HCT116 (cell line): ENCODE measurements at regions not wholly inside any gene's neighbourhood (a gene's known extent, or its start where the extent isn't known, plus 50 kb on each side); places are given as distances from the start of the nearest gene placed in this dataset.

Source experiments
- ATAC-seq: fragments of 200-7000 bp; cut with Tn5 transposase; 2 replicates; pipeline ENCODE4 v1.9.1; 2020; ENCODE audit warnings: mild to moderate bottlenecking, moderate library complexity
- BruUV-seq: library from RNA; stranded (reverse); fragments of 400-500 nt; replicated peaks from 2 replicates; lab custom pipeline; 2021; lab: Mats Ljungman, UMichigan
- CTCF ChIA-PET: fragments of 300-600 bp; sonication (Branson Sonifier 250); formaldehyde crosslinking; loops from one replicate; lab custom pipeline; 2021; ENCODE audit warnings: antibody characterized with exemption; lab: Charles Lee
- POLR2A ChIA-PET: fragments of 300-600, 350-600 bp; sonication (Branson Sonifier 250); formaldehyde crosslinking; loops from one replicate; lab custom pipeline; 2021; ENCODE audit warnings: antibody characterized with exemption; lab: Charles Lee
- RAD21 ChIA-PET, 2 experiments: fragments of 300-600 bp; sonication (Branson Sonifier 250); formaldehyde crosslinking; loops; one replicate each; lab custom pipeline; 2023; ENCODE audit warnings: low total read pairs in 2 of 2; ENCODE audit not compliant: uncharacterized antibody in 2 of 2, unreplicated experiment in 2 of 2, low non-redundant PET in 1 of 2; lab: Charles Lee
- DNase-seq: peaks from one replicate; pipeline ENCODE4 v3.0.0-alpha.2; 2010; ENCODE audit warnings: low read depth, low spot score
- H2AFZ ChIP-seq: fragments of 200-600 bp; shearing (Covaris generic), sonication (generic); 2 replicates; pipeline ENCODE4 v1.6.1; 2017; ENCODE audit warnings: low read depth, mixed run types, mixed read lengths, antibody characterized with exemption, low read length; ENCODE audit not compliant: poor library complexity, severe bottlenecking
- H3K27ac ChIP-seq: 2 replicates; pipeline ENCODE4 v1.5.1; 2012; ENCODE audit warnings: low read depth, low read length
- H3K27me3 ChIP-seq: fragments of 200-600 bp; sonication (generic); 2 replicates; pipeline ENCODE4 v1.6.1; 2016; ENCODE audit warnings: mixed run types, low read length, mixed read lengths; ENCODE audit not compliant: insufficient read depth
- H3K36me3 ChIP-seq, 2 experiments: fragments of 200-500 bp in 1 of 2; fragments of 200-600 bp in 1 of 2; sonication (Bioruptor generic) in 1 of 2; sonication (generic) in 1 of 2; 2 replicates each; pipeline versions ENCODE4 v1.5.1 to v1.6.1; 2014 to 2016; ENCODE audit warnings: low read length in 2 of 2, inconsistent platforms in 1 of 2, mixed read lengths in 1 of 2, mixed run types in 1 of 2; ENCODE audit not compliant: insufficient read depth in 2 of 2, control insufficient read depth in 1 of 2
- H3K4me1 ChIP-seq, 2 experiments: fragments of 200-600 bp in 1 of 2; sonication (generic) in 1 of 2; 2 replicates each; pipeline versions ENCODE4 v1.5.1 to v1.6.1; 2012 to 2017; ENCODE audit warnings: low read length in 2 of 2, inconsistent platforms in 1 of 2, mild to moderate bottlenecking in 1 of 2, mixed read lengths in 1 of 2, mixed run types in 1 of 2, moderate library complexity in 1 of 2; ENCODE audit not compliant: insufficient read depth in 2 of 2, control insufficient read depth in 1 of 2
- H3K4me2 ChIP-seq: fragments of 200-600 bp; sonication (generic); 2 replicates; pipeline ENCODE4 v1.6.1; 2017; ENCODE audit warnings: mixed run types, low read length, mixed read lengths
- H3K4me3 ChIP-seq, 2 experiments: fragments of 200-600 bp in 1 of 2; sonication (generic) in 1 of 2; replicated peaks in 1 of 2; 2 replicates each; pipeline ENCODE4 v1.5.1; 2011 to 2016; ENCODE audit warnings: low read length in 2 of 2, control low read depth in 1 of 2, low read depth in 1 of 2, mild to moderate bottlenecking in 1 of 2, mixed read lengths in 1 of 2, mixed run types in 1 of 2
- H3K79me2 ChIP-seq: fragments of 200-600 bp; sonication (generic); 2 replicates; pipeline ENCODE4 v1.6.1; 2017; ENCODE audit warnings: mild to moderate bottlenecking, mixed run types, low read length, moderate library complexity, mixed read lengths; ENCODE audit not compliant: insufficient read depth
- H3K9ac ChIP-seq: fragments of 200-600 bp; sonication (generic); 2 replicates; pipeline ENCODE4 v1.6.1; 2016; ENCODE audit warnings: low read length, mixed read lengths
- H3K9me2 ChIP-seq: fragments of 200-600 bp; sonication (generic), shearing (Covaris generic); 2 replicates; pipeline ENCODE4 v1.6.1; 2017; ENCODE audit warnings: mixed run types, mild to moderate bottlenecking, moderate library complexity; ENCODE audit not compliant: insufficient read depth
- H3K9me3 ChIP-seq, 2 experiments: fragments of 200-500 bp in 1 of 2; fragments of 200-600 bp in 1 of 2; sonication (Bioruptor generic) in 1 of 2; sonication (generic) in 1 of 2; 2 replicates each; pipeline ENCODE4 v1.6.1; 2014 to 2017; ENCODE audit warnings: low read length in 2 of 2, mixed read lengths in 2 of 2, inconsistent platforms in 1 of 2, low read depth in 1 of 2, mild to moderate bottlenecking in 1 of 2, mixed run types in 1 of 2, moderate library complexity in 1 of 2; ENCODE audit not compliant: control insufficient read depth in 1 of 2, insufficient read depth in 1 of 2
- H4K20me1 ChIP-seq: fragments of 200-600 bp; sonication (generic), shearing (Covaris generic); 2 replicates; pipeline ENCODE4 v1.6.1; 2017; ENCODE audit warnings: mixed run types, mild to moderate bottlenecking, moderate library complexity; ENCODE audit not compliant: insufficient read depth
- CEBPB ChIP-seq: IDR thresholded peaks from 2 replicates; pipeline ENCODE4 v1.6.1; 2012; ENCODE audit warnings: low read depth
- EZH2 ChIP-seq: fragments of 200-600 bp; sonication (generic); IDR thresholded peaks from 2 replicates; pipeline ENCODE4 v1.6.1; 2017; ENCODE audit warnings: antibody characterized with exemption, mixed run types
- JUND ChIP-seq: IDR thresholded peaks from 2 replicates; pipeline ENCODE4 v1.6.1; 2012
- POLR2AphosphoS5 ChIP-seq: IDR thresholded peaks from 2 replicates; pipeline ENCODE4 v1.6.1; 2011; ENCODE audit warnings: mild to moderate bottlenecking, low read depth, low read length, moderate library complexity
- RAD21 ChIP-seq: IDR thresholded peaks from 2 replicates; pipeline ENCODE4 v1.6.1; 2012; ENCODE audit warnings: low read depth, mild to moderate bottlenecking
- SIN3A ChIP-seq: IDR thresholded peaks from 2 replicates; pipeline ENCODE4 v1.6.1; 2012; ENCODE audit warnings: low read depth
- SP1 ChIP-seq: IDR thresholded peaks from 2 replicates; pipeline ENCODE4 v1.6.1; 2012; ENCODE audit warnings: low read depth
- SRF ChIP-seq: IDR thresholded peaks from 2 replicates; pipeline ENCODE4 v1.6.1; 2012; ENCODE audit warnings: low read depth
- TCF7L2 ChIP-seq: IDR thresholded peaks from 2 replicates; pipeline ENCODE4 v1.7.0; 2011; ENCODE audit warnings: borderline replicate concordance, inconsistent platforms; ENCODE audit not compliant: insufficient read depth, insufficient read length; ENCODE audit errors: extremely low read depth
- ZFX ChIP-seq: fragments of 450-650 bp; IDR thresholded peaks from 2 replicates; pipeline ENCODE4 v1.6.1; 2017
- intact Hi-C: fragments of 100-400 bp; cut with micrococcal nuclease; formaldehyde crosslinking; loops from 2 replicates; pipeline ENCODE4 v1.10.0; 2022
- TF ChIP-seq, protein P1 (sequence below): IDR thresholded peaks from 2 replicates; pipeline ENCODE4 v1.6.1; 2012
- TF ChIP-seq, protein P2 (sequence below): IDR thresholded peaks from 2 replicates; pipeline ENCODE4 v1.6.1; 2012; ENCODE audit warnings: low read depth
- TF ChIP-seq, protein P3 (sequence below): IDR thresholded peaks from 2 replicates; pipeline ENCODE4 v1.6.1; 2012

DNA sequence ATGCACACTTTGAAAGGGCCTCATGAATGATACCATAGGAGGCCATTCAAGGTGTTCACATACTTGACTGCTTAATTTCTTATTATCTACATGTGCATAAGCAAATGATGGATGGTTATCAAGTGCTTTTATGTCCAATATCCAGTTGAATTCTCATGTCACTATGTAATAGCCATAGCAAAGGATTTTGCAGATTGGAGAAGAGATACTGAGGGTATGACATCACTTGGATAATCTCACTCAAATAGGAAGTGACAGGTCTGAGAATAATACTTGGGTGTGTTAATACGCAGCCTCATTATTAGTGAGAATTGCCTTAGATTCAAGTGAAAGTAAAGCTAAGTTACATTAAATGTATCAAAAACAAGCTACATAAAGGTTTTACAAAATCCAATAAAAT, 1208.6 kb downstream of the CDH11 start:
- no peak overlapping the region for H2AFZ ChIP-seq
- ChIA-PET POLR2A (no interaction called here), CTCF (no interaction called here), RAD21 (no interaction called here)
- H3K27ac ChIP-seq: no peak overlapping the region
- no peaks in the 10 kb centered on the region for H3K79me2 ChIP-seq
- no peak overlapping the region for H3K9ac ChIP-seq
- H3K4me3 ChIP-seq: no peak overlapping the region
- intact Hi-C loops: no loop called here
- no peaks in the 10 kb centered on the region for H3K27me3 ChIP-seq
- H3K4me1 ChIP-seq: no peaks in the 10 kb centered on the region
- TF ChIP-seq TCF7L2 (no peak), SP1 (no peak)
- H3K4me2 ChIP-seq: no peak overlapping the region
- ATAC-seq (no peak), DNase-seq (no peak)
- H4K20me1 ChIP-seq: no peaks in the 10 kb centered on the region
- H3K36me3 ChIP-seq: no peaks in the 10 kb centered on the region
- no TSS peak for BruUV-seq
- no peaks in the 10 kb centered on the region for H3K9me2 ChIP-seq
- peaks cover 0 to 8% of the 10 kb centered on the region in 2 experiments; a peak in 2 of 4 replicates for H3K9me3 ChIP-seq

DNA sequence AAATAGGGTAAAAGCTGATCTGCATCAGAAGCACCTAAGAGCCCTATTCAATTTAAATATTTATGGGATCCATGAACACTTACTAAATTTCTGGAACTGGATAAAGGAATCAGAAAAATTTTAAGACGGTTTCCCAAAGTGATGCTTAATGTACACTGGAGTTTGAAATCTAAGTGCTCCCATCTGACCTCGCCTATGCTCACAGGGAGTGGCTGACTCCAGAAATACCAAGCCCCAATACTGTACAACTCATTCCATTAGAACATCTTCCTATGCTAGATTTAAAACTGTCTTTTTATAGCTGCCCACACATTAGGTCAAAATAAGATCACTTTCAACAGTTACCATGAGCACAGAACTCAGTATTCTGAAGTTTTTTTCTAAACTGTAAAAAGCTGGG, 1214.6 kb downstream of the CDH11 start:
- no peaks in the 10 kb centered on the region for H3K36me3 ChIP-seq
- no peak overlapping the region for H3K4me3 ChIP-seq
- no peaks in the 10 kb centered on the region for H3K4me1 ChIP-seq
- peaks cover 10 to 27% of the 10 kb centered on the region in 2 experiments; a peak in 2 of 4 replicates for H3K9me3 ChIP-seq
- ChIA-PET CTCF (no interaction called here), RAD21 (no interaction called here), POLR2A (no interaction called here)
- H3K9ac ChIP-seq: no peak overlapping the region
- no peaks in the 10 kb centered on the region for H3K27me3 ChIP-seq
- TF ChIP-seq SIN3A (no peak), EZH2 (no peak), POLR2AphosphoS5 (no peak), SP1 (no peak), JUND (no peak), SRF (no peak), CEBPB (no peak), ZFX (no peak), RAD21 (no peak)
- TF ChIP-seq, protein P1, sequence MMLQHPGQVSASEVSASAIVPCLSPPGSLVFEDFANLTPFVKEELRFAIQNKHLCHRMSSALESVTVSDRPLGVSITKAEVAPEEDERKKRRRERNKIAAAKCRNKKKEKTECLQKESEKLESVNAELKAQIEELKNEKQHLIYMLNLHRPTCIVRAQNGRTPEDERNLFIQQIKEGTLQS: no peak
- TF ChIP-seq, protein P2, sequence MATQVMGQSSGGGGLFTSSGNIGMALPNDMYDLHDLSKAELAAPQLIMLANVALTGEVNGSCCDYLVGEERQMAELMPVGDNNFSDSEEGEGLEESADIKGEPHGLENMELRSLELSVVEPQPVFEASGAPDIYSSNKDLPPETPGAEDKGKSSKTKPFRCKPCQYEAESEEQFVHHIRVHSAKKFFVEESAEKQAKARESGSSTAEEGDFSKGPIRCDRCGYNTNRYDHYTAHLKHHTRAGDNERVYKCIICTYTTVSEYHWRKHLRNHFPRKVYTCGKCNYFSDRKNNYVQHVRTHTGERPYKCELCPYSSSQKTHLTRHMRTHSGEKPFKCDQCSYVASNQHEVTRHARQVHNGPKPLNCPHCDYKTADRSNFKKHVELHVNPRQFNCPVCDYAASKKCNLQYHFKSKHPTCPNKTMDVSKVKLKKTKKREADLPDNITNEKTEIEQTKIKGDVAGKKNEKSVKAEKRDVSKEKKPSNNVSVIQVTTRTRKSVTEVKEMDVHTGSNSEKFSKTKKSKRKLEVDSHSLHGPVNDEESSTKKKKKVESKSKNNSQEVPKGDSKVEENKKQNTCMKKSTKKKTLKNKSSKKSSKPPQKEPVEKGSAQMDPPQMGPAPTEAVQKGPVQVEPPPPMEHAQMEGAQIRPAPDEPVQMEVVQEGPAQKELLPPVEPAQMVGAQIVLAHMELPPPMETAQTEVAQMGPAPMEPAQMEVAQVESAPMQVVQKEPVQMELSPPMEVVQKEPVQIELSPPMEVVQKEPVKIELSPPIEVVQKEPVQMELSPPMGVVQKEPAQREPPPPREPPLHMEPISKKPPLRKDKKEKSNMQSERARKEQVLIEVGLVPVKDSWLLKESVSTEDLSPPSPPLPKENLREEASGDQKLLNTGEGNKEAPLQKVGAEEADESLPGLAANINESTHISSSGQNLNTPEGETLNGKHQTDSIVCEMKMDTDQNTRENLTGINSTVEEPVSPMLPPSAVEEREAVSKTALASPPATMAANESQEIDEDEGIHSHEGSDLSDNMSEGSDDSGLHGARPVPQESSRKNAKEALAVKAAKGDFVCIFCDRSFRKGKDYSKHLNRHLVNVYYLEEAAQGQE: no peak
- TF ChIP-seq, protein P3, sequence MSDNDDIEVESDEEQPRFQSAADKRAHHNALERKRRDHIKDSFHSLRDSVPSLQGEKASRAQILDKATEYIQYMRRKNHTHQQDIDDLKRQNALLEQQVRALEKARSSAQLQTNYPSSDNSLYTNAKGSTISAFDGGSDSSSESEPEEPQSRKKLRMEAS: no peak
- DNase-seq (no peak), ATAC-seq (no peak)
- H3K27ac ChIP-seq: no peak overlapping the region
- intact Hi-C loops: no loop called here
- no peaks in the 10 kb centered on the region for H3K79me2 ChIP-seq
- no peak overlapping the region for H2AFZ ChIP-seq
- H3K4me2 ChIP-seq: no peak overlapping the region
- BruUV-seq: no TSS peak
- no peaks in the 10 kb centered on the region for H4K20me1 ChIP-seq
- no peaks in the 10 kb centered on the region for H3K9me2 ChIP-seq
